ENCODE measurements at regions not wholly inside any gene's neighbourhood (a gene's known extent, or its start where the extent isn't known, plus 50 kb on each side); places are given as distances from the start of the nearest gene placed in this dataset.

DNA sequence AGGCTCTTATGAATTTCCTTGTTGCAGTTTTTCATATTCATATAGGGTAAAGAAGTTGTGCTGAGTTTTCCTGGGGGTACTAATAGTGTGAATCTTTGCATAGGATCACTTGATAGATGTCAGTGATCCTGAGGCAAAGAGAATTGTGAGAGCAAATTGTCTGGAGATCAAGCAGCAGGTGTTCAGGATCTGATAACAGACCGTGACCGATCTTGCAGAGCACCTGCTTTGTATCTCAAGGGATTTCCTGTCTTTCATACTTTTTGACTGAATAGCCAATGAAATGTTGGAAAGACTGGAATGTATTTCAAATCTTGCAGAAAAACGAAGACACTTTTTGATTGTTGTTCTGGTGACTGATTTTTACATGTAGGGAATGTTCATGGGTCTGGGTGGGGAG, 914.5 kb downstream of the STIM2 start:
- TF ChIP-seq, protein P1, sequence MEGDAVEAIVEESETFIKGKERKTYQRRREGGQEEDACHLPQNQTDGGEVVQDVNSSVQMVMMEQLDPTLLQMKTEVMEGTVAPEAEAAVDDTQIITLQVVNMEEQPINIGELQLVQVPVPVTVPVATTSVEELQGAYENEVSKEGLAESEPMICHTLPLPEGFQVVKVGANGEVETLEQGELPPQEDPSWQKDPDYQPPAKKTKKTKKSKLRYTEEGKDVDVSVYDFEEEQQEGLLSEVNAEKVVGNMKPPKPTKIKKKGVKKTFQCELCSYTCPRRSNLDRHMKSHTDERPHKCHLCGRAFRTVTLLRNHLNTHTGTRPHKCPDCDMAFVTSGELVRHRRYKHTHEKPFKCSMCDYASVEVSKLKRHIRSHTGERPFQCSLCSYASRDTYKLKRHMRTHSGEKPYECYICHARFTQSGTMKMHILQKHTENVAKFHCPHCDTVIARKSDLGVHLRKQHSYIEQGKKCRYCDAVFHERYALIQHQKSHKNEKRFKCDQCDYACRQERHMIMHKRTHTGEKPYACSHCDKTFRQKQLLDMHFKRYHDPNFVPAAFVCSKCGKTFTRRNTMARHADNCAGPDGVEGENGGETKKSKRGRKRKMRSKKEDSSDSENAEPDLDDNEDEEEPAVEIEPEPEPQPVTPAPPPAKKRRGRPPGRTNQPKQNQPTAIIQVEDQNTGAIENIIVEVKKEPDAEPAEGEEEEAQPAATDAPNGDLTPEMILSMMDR (IDR thresholded peaks at IDR 0.05): no peak
- TF ChIP-seq POLR2A (IDR thresholded peaks at IDR 0.05): no peak
- no peaks in the 10 kb centered on the region for H3K9me3 ChIP-seq
- no peak for DNase-seq
- H3K27ac ChIP-seq: no peak overlapping the region
- H3K27me3 ChIP-seq: no peaks in the 10 kb centered on the region
- no peaks in the 10 kb centered on the region for H3K4me1 ChIP-seq
- H3K36me3 ChIP-seq: no peaks in the 10 kb centered on the region
- no peak overlapping the region for H3K4me3 ChIP-seq

DNA sequence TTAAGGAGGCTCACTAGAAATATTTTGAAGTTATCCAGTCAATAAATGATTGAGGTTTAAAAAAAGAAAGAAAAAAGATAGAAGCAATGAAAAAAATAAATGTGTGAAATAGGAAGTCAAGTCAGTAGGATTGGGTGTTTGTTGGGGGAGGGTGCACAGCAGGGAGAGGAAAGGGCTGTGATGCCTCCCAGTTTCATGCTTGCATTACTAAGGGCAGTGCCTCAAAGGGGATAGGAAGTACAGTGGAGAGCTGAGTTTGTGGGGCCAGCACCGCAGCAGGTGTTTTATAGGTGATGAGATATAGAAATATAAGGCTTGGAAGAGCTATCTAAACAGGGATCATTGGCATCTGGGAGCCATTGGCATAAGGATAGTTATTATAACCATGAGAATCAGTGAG, 919.2 kb downstream of the STIM2 start:
- no peaks in the 10 kb centered on the region for H3K36me3 ChIP-seq
- DNase-seq: no peak
- no peak overlapping the region for H3K27ac ChIP-seq
- no peaks in the 10 kb centered on the region for H3K9me3 ChIP-seq
- TF ChIP-seq, protein P1 (IDR thresholded peaks at IDR 0.05): no peak
- TF ChIP-seq POLR2A (IDR thresholded peaks at IDR 0.05): no peak
- no peaks in the 10 kb centered on the region for H3K27me3 ChIP-seq
- H3K4me1 ChIP-seq: no peaks in the 10 kb centered on the region
- no peak overlapping the region for H3K4me3 ChIP-seq

DNA sequence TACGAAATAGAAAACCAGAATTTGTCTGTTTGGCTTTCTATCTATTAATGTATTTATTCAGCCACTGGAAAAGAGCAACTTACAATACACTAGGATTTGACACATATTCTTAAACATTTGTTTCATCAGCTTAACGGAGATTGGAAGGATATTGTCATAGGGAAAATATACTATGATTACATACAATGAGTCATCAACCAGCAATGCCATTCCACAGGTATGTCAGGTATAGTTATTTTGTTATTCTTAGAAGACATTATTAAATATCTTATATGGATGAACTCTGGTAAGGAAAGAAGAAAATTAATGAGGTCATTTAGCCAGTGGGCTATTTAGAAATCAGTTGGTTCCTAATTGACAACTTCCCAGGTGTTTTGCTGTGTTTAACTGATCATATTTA, 926.6 kb downstream of the STIM2 start:
- DNase-seq: no peak
- no peak for TF ChIP-seq POLR2A (IDR thresholded peaks at IDR 0.05)
- TF ChIP-seq, protein P1 (IDR thresholded peaks at IDR 0.05): no peak
- Histone ChIP-seq H3K36me3 (no peaks in the 10 kb centered on the region), H3K27me3 (no peaks in the 10 kb centered on the region), H3K4me3 (no peak overlapping the region), H3K9me3 (no peaks in the 10 kb centered on the region), H3K27ac (no peak overlapping the region), H3K4me1 (no peaks in the 10 kb centered on the region)

DNA sequence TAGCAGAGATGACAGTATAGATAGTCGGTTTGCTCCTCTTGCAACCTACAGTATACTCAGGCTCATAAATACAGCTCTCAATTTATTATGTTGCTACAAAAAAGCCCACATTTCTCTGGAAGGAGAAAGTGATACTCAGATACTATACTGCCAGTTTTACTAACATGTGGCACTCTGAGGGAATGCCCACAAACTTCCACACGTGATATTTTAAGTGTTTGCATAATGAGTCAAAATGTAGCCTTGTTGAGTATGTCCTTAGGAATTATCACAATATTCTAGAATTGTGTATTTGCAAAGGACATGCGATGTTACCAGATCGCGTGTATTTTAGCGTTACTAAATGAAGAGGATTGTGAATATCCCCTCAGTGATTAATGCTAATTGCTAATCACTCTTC, 929.1 kb downstream of the STIM2 start:
- Histone ChIP-seq H3K36me3 (no peaks in the 10 kb centered on the region), H3K27ac (no peak overlapping the region), H3K4me1 (no peaks in the 10 kb centered on the region), H3K27me3 (no peaks in the 10 kb centered on the region), H3K9me3 (no peaks in the 10 kb centered on the region), H3K4me3 (no peak overlapping the region)
- no peak for DNase-seq
- TF ChIP-seq POLR2A (IDR thresholded peaks at IDR 0.05): no peak
- TF ChIP-seq, protein P1 (IDR thresholded peaks at IDR 0.05): no peak

DNA sequence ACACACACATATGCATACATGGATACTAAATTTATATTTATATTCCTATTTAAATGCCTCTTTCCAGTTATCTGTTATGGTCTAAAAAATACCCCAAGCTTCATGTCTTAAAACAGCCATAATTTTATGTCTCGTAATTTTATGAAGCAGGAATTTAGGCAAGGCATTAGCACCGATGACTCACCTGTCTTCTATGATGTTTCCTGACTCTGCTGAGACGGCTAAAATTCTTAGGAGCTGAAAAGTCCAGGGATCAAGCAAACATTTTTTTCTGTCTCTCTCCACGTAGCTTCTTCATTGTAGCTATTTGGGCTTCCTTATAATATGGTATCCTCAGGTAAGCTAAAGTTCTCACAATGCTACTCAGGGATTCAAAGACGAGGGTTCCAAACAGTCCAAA, 930.3 kb downstream of the STIM2 start:
- no peak overlapping the region for H3K4me3 ChIP-seq
- no peaks in the 10 kb centered on the region for H3K27me3 ChIP-seq
- no peaks in the 10 kb centered on the region for H3K4me1 ChIP-seq
- no peak for DNase-seq
- TF ChIP-seq POLR2A (IDR thresholded peaks at IDR 0.05): no peak
- TF ChIP-seq, protein P1 (IDR thresholded peaks at IDR 0.05): no peak
- H3K27ac ChIP-seq: no peak overlapping the region
- H3K36me3 ChIP-seq: no peaks in the 10 kb centered on the region
- H3K9me3 ChIP-seq: no peaks in the 10 kb centered on the region

DNA sequence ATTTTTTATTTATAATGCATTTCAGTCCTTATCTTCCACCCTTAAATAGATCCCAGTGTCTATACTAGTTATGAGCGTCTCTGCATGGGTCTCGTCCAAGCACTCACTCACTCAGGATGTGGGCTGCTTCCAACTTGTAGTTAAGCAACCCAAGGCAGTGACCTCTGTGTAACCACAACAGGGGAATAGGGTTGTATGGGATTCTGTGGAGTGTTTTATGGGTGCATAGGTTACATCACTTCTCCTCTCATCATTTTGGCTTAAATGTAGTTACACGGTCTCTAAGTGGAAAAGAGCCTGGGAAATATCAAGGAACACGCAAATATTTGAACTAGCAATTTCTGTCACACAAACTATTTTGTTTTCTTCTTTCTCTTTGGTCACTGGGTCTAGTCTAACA, 931.0 kb downstream of the STIM2 start:
- H3K36me3 ChIP-seq: no peaks in the 10 kb centered on the region
- H3K9me3 ChIP-seq: no peaks in the 10 kb centered on the region
- no peaks in the 10 kb centered on the region for H3K4me1 ChIP-seq
- H3K27ac ChIP-seq: no peak overlapping the region
- no peak for DNase-seq
- H3K27me3 ChIP-seq: no peaks in the 10 kb centered on the region
- no peak overlapping the region for H3K4me3 ChIP-seq
- TF ChIP-seq POLR2A (IDR thresholded peaks at IDR 0.05): no peak
- TF ChIP-seq, protein P1 (IDR thresholded peaks at IDR 0.05): no peak
